HepG2 (cell line): ENCODE measurements at regions not wholly inside any gene's neighbourhood (a gene's known extent, or its start where the extent isn't known, plus 50 kb on each side); places are given as distances from the start of the nearest gene placed in this dataset.

ENCODE experiments used
- MED1 ChIP-seq: sonication (generic); formaldehyde crosslinking; IDR thresholded peaks from 2 replicates; pipeline ENCODE4 v1.4.0; 2020; ENCODE audit warnings: missing genetic modification reagents
- POLR2A ChIP-seq, 2 experiments: IDR thresholded peaks; 2 replicates each; pipeline ENCODE4 v1.6.1; 2011; ENCODE audit warnings: low read depth in 2 of 2, low read length in 2 of 2, mild to moderate bottlenecking in 1 of 2, moderate library complexity in 1 of 2; ENCODE audit not compliant: insufficient read depth in 1 of 2
- SAFB2 ChIP-seq: sonication (generic); formaldehyde crosslinking; IDR thresholded peaks from 2 replicates; pipeline ENCODE4 v1.5.1; 2020; ENCODE audit warnings: missing genetic modification reagents, low read depth, mild to moderate bottlenecking, borderline replicate concordance
- SP2 ChIP-seq: sonication (generic); formaldehyde crosslinking; IDR thresholded peaks from 2 replicates; pipeline ENCODE4 v1.5.1; 2020; ENCODE audit warnings: mild to moderate bottlenecking, missing genetic modification reagents
- ZNF274 ChIP-seq: sonication (generic); formaldehyde crosslinking; IDR thresholded peaks from 2 replicates; pipeline ENCODE4 v1.5.1; 2020; ENCODE audit warnings: mild to moderate bottlenecking, missing genetic modification reagents

DNA sequence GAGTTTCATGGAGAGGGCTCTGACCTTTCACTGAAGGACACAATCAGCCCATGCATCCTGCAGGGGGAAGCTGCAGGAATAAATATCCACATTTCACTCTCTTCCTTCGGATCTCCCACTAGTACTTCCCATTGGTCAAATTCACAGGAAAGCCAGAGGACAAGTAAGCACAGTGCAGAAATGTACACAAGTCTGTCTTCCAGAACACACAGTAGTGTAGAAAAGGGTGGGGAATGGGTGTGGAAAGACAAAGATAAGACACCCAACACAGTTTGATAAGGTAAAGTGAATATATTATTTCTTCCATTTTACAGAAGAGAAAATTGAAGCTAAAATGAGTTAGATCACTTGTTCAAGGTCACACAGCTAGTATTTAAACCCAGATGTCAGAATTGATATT lies 81.1 kb upstream of the PCDH19 start:
- no peak for TF ChIP-seq MED1 (CRISPR knock-in tag)
- TF ChIP-seq SAFB2 (CRISPR knock-in tag): no peak
- TF ChIP-seq SP2: no peak
- TF ChIP-seq ZNF274 (CRISPR knock-in tag): no peak
- TF ChIP-seq POLR2A (IDR thresholded peaks at IDR 0.05; ENCODE audit: insufficient read depth in 1 of 2, low read depth in 2 of 2, low read length in 2 of 2): no peak
